ENCODE measurements at regions not wholly inside any gene's neighbourhood (a gene's known extent, or its start where the extent isn't known, plus 50 kb on each side); places are given as distances from the start of the nearest gene placed in this dataset.

GRCh38 chrX:82230013-82230412 is 1028.1 kb downstream of the SH3BGRL start:
- H3K27ac ChIP-seq: no peak overlapping the region
- WGBS, 2 donors: 29 to 33% methylated on average over 1 of the region's 3 CpGs
- H3K36me3 ChIP-seq: no peaks in the 10 kb centered on the region
- H3K27me3 ChIP-seq: no peaks in the 10 kb centered on the region
- TF ChIP-seq POLR2A (IDR thresholded peaks at IDR 0.05): no peak
- no peak for DNase-seq
- intact Hi-C loops (cut with DNase I): no loop called here
- no peaks in the 10 kb centered on the region for H3K9me3 ChIP-seq
- H3K4me1 ChIP-seq: no peaks in the 10 kb centered on the region
- no peak overlapping the region for H3K4me3 ChIP-seq

GRCh38 chrX:82232679-82233078 is 1030.8 kb downstream of the SH3BGRL start:
- H3K4me3 ChIP-seq: no peak overlapping the region
- intact Hi-C loops (cut with DNase I): no loop called here
- H3K27me3 ChIP-seq: no peaks in the 10 kb centered on the region
- no peak for DNase-seq
- H3K36me3 ChIP-seq: no peaks in the 10 kb centered on the region
- H3K4me1 ChIP-seq: no peaks in the 10 kb centered on the region
- no peak overlapping the region for H3K27ac ChIP-seq
- no peak for TF ChIP-seq POLR2A (IDR thresholded peaks at IDR 0.05)
- no peak for TF ChIP-seq CTCF (IDR thresholded peaks at IDR 0.05)
- peaks cover 0 to 13% (median 6%) of the 10 kb centered on the region in 3 donors for H3K9me3 ChIP-seq

- WGBS, 2 donors: 59 to 83% methylated on average over 1 of the region's 1 CpG
- H3K27ac ChIP-seq: no peak overlapping the region
- DNase-seq: no peak
- TF ChIP-seq POLR2A (IDR thresholded peaks at IDR 0.05): no peak
- TF ChIP-seq CTCF (IDR thresholded peaks at IDR 0.05): no peak
- peaks cover 0 to 21% (median 17%) of the 10 kb centered on the region in 3 donors for H3K9me3 ChIP-seq
- H3K4me1 ChIP-seq: no peaks in the 10 kb centered on the region
- H3K36me3 ChIP-seq: no peaks in the 10 kb centered on the region
- no peaks in the 10 kb centered on the region for H3K27me3 ChIP-seq
- intact Hi-C loops (cut with DNase I): no loop called here
- no peak overlapping the region for H3K4me3 ChIP-seq
Observed at GRCh38 chrX:82237328-82237727, 1035.4 kb downstream of the SH3BGRL start.

Small RNA genes in the stretch of these regions (small RNA-seq; reads per million reads assigned to genes)
- 0 reads per million in 4 donors for gene RNU6-974P
